ENCODE measurements at regions not wholly inside any gene's neighbourhood (a gene's known extent, or its start where the extent isn't known, plus 50 kb on each side); places are given as distances from the start of the nearest gene placed in this dataset.

DNA sequence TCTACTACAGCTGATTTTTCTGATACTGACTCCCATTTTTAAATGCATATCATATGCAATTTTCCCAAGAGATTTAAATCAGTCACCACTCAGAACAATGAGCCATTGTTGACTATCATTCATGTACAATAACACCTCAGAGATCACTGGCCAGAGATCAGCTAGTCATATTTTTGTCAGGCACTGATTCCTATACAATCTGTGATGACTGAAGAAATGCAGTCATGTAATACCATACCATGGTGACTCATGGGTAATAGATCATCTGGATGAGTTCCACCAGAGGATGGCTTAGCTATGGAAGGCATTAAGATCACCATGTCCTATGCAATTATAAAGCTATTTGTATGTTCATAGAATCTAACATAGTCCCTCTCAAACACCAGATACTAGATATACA lies 285.7 kb upstream of the DCC start:
- no peak overlapping the region for H3K4me3 ChIP-seq (ENCODE audit: low read depth, low read length)
- no peak for TF ChIP-seq CTCF (IDR thresholded peaks at IDR 0.05; ENCODE audit: low read depth, low read length, missing control alignments)
- DNase-seq (ENCODE audit: low read depth), result no peak

- TF ChIP-seq CTCF (IDR thresholded peaks at IDR 0.05; ENCODE audit: low read depth, low read length, missing control alignments), result no peak
- H3K4me3 ChIP-seq (ENCODE audit: low read depth, low read length), result no peak overlapping the region
- no peak for DNase-seq (ENCODE audit: low read depth)
Measured at GRCh38 chr18:52060607-52061304, 279.2 kb upstream of the DCC start.

DNA sequence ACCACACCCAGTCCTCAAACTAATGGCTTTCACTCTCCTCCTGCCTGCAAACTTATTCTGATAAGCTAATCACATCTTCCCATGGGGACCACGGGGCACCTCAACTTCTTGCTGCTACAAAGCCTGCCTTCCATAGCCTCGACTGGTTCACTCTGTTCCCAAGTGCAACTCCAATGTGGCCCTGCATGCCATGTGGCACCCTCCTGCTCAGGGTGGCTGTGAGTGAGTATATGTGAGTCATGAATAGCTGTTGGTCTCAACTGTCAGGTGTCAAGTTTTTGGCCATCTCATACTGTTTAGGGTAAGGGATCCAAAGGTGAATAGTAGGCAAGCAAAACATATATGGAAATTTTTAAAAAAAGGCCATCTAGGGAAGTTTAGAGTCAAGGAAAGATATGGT lies 276.1 kb upstream of the DCC start:
- H3K4me3 ChIP-seq (ENCODE audit: low read depth, low read length), result no peak overlapping the region
- TF ChIP-seq CTCF (IDR thresholded peaks at IDR 0.05; ENCODE audit: low read depth, low read length, missing control alignments), result no peak
- no peak for DNase-seq (ENCODE audit: low read depth)

DNA sequence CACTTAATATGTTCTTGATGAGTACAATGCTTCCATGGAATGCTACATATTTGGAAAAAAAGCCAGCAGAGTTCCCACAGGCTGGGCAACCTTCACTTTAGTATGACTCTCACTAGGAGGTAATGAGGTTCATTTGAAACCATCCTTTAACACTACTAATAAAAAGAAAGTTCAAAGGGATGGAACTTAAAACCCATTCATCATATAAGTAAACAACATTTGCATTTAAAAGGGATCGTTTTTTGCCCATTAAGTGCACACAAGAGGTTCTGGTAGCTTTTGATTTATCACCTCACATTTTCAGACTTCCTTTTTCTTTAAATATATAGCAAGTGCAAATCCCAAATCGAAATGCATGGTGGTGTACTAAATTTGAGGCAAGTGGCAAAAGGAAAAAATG lies 270.8 kb upstream of the DCC start:
- TF ChIP-seq CTCF (IDR thresholded peaks at IDR 0.05; ENCODE audit: low read depth, low read length, missing control alignments), result no peak
- H3K4me3 ChIP-seq (ENCODE audit: low read depth, low read length), result no peak overlapping the region
- DNase-seq (ENCODE audit: low read depth), result no peak

DNA sequence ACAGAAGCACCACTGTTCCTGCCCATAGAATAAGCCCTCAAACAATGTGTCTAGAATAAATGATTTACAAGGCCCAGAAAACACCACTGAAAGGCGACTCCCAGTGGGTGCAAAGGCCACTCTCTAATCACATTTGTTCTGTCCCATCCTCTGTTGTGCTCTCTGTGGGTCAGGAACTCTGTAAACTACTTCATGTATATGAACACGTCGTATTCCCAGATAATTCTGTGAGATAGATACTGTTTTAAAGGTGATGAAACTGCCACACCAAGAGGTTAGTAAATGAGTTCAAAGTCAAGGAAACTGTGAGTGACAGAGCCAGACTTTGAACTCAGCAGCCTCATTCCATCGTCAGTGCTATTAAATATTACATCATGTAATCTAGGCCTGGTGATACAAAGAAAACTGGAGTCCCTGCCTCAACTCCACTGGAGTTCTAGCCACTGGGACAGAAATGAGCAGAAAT lies 269.7 kb upstream of the DCC start:
- DNase-seq (ENCODE audit: low read depth), result no peak
- no peak for TF ChIP-seq CTCF (IDR thresholded peaks at IDR 0.05; ENCODE audit: low read depth, low read length, missing control alignments)
- no peak overlapping the region for H3K4me3 ChIP-seq (ENCODE audit: low read depth, low read length)

- DNase-seq (ENCODE audit: low read depth), result no peak
- no peak for TF ChIP-seq CTCF (IDR thresholded peaks at IDR 0.05; ENCODE audit: low read depth, low read length, missing control alignments)
- no peak overlapping the region for H3K4me3 ChIP-seq (ENCODE audit: low read depth, low read length)
Measured at GRCh38 chr18:52077251-52077983, 262.6 kb upstream of the DCC start.

Measured in GM12864 (cell line).